ENCODE measurements at regions not wholly inside any gene's neighbourhood (a gene's known extent, or its start where the extent isn't known, plus 50 kb on each side); places are given as distances from the start of the nearest gene placed in this dataset.

GRCh38 chr12:90659060-90659459, 295.9 kb downstream of the CCER1 start:
- H4K20me1 ChIP-seq (ENCODE audit: control insufficient read depth, insufficient read depth, low read depth, low read length): no peaks in the 10 kb centered on the region
- no peak overlapping the region for H3K27ac ChIP-seq (ENCODE audit: low read depth, low read length)
- H3K4me3 ChIP-seq (ENCODE audit: low read length): no peak overlapping the region
- TF ChIP-seq, protein P1, sequence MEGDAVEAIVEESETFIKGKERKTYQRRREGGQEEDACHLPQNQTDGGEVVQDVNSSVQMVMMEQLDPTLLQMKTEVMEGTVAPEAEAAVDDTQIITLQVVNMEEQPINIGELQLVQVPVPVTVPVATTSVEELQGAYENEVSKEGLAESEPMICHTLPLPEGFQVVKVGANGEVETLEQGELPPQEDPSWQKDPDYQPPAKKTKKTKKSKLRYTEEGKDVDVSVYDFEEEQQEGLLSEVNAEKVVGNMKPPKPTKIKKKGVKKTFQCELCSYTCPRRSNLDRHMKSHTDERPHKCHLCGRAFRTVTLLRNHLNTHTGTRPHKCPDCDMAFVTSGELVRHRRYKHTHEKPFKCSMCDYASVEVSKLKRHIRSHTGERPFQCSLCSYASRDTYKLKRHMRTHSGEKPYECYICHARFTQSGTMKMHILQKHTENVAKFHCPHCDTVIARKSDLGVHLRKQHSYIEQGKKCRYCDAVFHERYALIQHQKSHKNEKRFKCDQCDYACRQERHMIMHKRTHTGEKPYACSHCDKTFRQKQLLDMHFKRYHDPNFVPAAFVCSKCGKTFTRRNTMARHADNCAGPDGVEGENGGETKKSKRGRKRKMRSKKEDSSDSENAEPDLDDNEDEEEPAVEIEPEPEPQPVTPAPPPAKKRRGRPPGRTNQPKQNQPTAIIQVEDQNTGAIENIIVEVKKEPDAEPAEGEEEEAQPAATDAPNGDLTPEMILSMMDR (IDR thresholded peaks at IDR 0.05; ENCODE audit: low read depth, low read length, poor library complexity, severe bottlenecking): no peak
- no peaks in the 10 kb centered on the region for H3K27me3 ChIP-seq (ENCODE audit: control insufficient read depth, low read length)
- no peaks in the 10 kb centered on the region for H3F3A ChIP-seq (ENCODE audit: control insufficient read depth, insufficient read depth)
- no peaks in the 10 kb centered on the region for H3K79me2 ChIP-seq (ENCODE audit: control insufficient read depth, low read length)
- no peaks in the 10 kb centered on the region for H3K9me3 ChIP-seq (ENCODE audit: control insufficient read depth, insufficient read depth, low read length)
- H3K4me2 ChIP-seq (ENCODE audit: low read length): no peak overlapping the region
- H3K9me2 ChIP-seq (replicated peaks; ENCODE audit: control insufficient read depth, low read length): no peaks in the 10 kb centered on the region
- H3K4me1 ChIP-seq (ENCODE audit: control insufficient read depth, low read length): no peaks in the 10 kb centered on the region
- no peaks in the 10 kb centered on the region for H3K36me3 ChIP-seq (ENCODE audit: control insufficient read depth, low read length)

DNA sequence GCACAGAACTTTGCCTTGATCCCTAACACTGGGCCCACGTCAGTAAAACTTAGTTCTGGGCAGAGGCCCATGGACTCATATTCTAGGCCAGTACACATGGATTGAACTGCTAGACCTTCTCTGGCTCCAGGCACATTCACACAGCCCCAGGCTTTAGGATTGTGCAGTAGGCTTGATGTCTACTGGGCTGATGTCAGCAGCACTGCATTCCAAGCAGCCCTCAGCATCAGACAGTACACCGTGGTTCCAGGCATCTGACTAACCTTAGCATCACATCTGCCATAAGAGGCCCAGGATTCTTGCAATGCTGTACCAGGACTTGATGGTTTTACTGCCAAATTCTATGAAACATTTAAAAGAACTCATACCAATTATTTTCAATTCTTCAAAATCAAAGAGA, 301.9 kb downstream of the CCER1 start:
- Histone ChIP-seq H3K4me1 (ENCODE audit: control insufficient read depth, low read length) (no peaks in the 10 kb centered on the region), H3K79me2 (ENCODE audit: control insufficient read depth, low read length) (no peaks in the 10 kb centered on the region), H3K36me3 (ENCODE audit: control insufficient read depth, low read length) (no peaks in the 10 kb centered on the region), H3F3A (ENCODE audit: control insufficient read depth, insufficient read depth) (no peaks in the 10 kb centered on the region), H3K27ac (ENCODE audit: low read depth, low read length) (no peak overlapping the region), H3K9me2 (replicated peaks; ENCODE audit: control insufficient read depth, low read length) (no peaks in the 10 kb centered on the region), H4K20me1 (ENCODE audit: control insufficient read depth, insufficient read depth, low read depth, low read length) (no peaks in the 10 kb centered on the region), H3K4me2 (ENCODE audit: low read length) (no peak overlapping the region), H3K4me3 (ENCODE audit: low read length) (no peak overlapping the region), H3K9me3 (ENCODE audit: control insufficient read depth, insufficient read depth, low read length) (no peaks in the 10 kb centered on the region), H3K27me3 (ENCODE audit: control insufficient read depth, low read length) (no peaks in the 10 kb centered on the region)
- TF ChIP-seq, protein P1 (IDR thresholded peaks at IDR 0.05; ENCODE audit: low read depth, low read length, poor library complexity, severe bottlenecking): no peak
- TF ChIP-seq EZH2phosphoT487 (IDR thresholded peaks at IDR 0.05; ENCODE audit: borderline replicate concordance, low read length): no peak

DNA sequence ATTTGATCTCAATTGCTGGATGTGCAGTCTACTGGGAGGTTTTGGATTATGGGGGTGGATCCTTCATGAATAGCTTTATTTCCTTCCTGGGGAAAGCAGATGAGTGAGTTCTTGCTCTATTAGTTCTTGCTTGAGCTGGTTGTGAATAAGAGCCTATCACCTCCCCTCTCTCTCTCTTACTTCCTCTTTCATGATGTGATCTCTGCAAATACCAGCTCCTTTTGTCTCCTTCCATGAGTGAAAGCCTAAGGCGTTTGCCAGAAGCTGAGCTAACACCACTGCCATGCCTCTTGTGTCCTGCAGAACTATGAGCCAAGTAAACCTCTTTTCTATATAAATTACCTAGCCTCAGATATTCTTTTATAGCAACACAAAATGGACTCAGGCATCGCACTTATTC, 302.7 kb downstream of the CCER1 start:
- Histone ChIP-seq H3K79me2 (ENCODE audit: control insufficient read depth, low read length) (no peaks in the 10 kb centered on the region), H3K36me3 (ENCODE audit: control insufficient read depth, low read length) (no peaks in the 10 kb centered on the region), H3F3A (ENCODE audit: control insufficient read depth, insufficient read depth) (no peaks in the 10 kb centered on the region)

More for the DNA sequence above, 302.7 kb downstream of the CCER1 start:
- no peak for TF ChIP-seq EZH2phosphoT487 (IDR thresholded peaks at IDR 0.05; ENCODE audit: borderline replicate concordance, low read length)
- TF ChIP-seq, protein P1 (IDR thresholded peaks at IDR 0.05; ENCODE audit: low read depth, low read length, poor library complexity, severe bottlenecking): no peak
- Histone ChIP-seq H3K9me3 (ENCODE audit: control insufficient read depth, insufficient read depth, low read length) (no peaks in the 10 kb centered on the region; the same call in 1 of the 2 replicates), H4K20me1 (ENCODE audit: control insufficient read depth, insufficient read depth, low read depth, low read length) (no peaks in the 10 kb centered on the region), H3K27me3 (ENCODE audit: control insufficient read depth, low read length) (no peaks in the 10 kb centered on the region), H3K4me3 (ENCODE audit: low read length) (no peak overlapping the region), H3K27ac (ENCODE audit: low read depth, low read length) (no peak overlapping the region), H3K9me2 (replicated peaks; ENCODE audit: control insufficient read depth, low read length) (no peaks in the 10 kb centered on the region), H3K4me2 (ENCODE audit: low read length) (no peak overlapping the region), H3K4me1 (ENCODE audit: control insufficient read depth, low read length) (no peaks in the 10 kb centered on the region)
